T-helper 2 cell treated with Interferon-gamma antibody and Interleukin-4, amounts not matched to agents 5 μg/mL and 100 μg/mL, for 36 hours (primary cell): ENCODE measurements at regions not wholly inside any gene's neighbourhood (a gene's known extent, or its start where the extent isn't known, plus 50 kb on each side); places are given as distances from the start of the nearest gene placed in this dataset.

Experiments used
- DNase-seq: peaks from one replicate; pipeline ENCODE4 v3.0.0; 2021; ENCODE audit warnings: low spot score
- H3K27ac Mint-ChIP-seq: one replicate; pipeline ENCODE4 v1.8.0; 2021; ENCODE audit warnings: mild to moderate bottlenecking, mixed read lengths
- H3K27me3 Mint-ChIP-seq: one replicate; pipeline ENCODE4 v1.8.0; 2021; ENCODE audit warnings: low read depth, mixed read lengths
- H3K36me3 Mint-ChIP-seq: one replicate; pipeline ENCODE4 v1.8.0; 2021; ENCODE audit warnings: low read depth, mixed read lengths
- H3K4me1 Mint-ChIP-seq: one replicate; pipeline ENCODE4 v1.8.0; 2021; ENCODE audit warnings: low read depth, mixed read lengths
- H3K4me3 Mint-ChIP-seq: one replicate; pipeline ENCODE4 v1.8.0; 2022; ENCODE audit warnings: mild to moderate bottlenecking, moderate library complexity, mixed read lengths
- H3K9me3 Mint-ChIP-seq: one replicate; pipeline ENCODE4 v1.8.0; 2021; ENCODE audit warnings: mixed read lengths

- H3K36me3 Mint-ChIP-seq: no peaks in the 10 kb centered on the region
- H3K4me3 Mint-ChIP-seq: no peak overlapping the region
- H3K9me3 Mint-ChIP-seq: no peaks in the 10 kb centered on the region
- no peaks in the 10 kb centered on the region for H3K4me1 Mint-ChIP-seq
- H3K27ac Mint-ChIP-seq: no peak overlapping the region
- no peak for DNase-seq
- no peaks in the 10 kb centered on the region for H3K27me3 Mint-ChIP-seq
Measured at GRCh38 chr5:82809420-82810143, 267.6 kb downstream of the TMEM167A start.

GRCh38 chr5:82808960-82809359 lies 268.2 kb downstream of the TMEM167A start:
- H3K9me3 Mint-ChIP-seq: no peaks in the 10 kb centered on the region
- H3K27me3 Mint-ChIP-seq: no peaks in the 10 kb centered on the region
- no peaks in the 10 kb centered on the region for H3K36me3 Mint-ChIP-seq
- no peak for DNase-seq
- H3K4me3 Mint-ChIP-seq: no peak overlapping the region
- no peaks in the 10 kb centered on the region for H3K4me1 Mint-ChIP-seq
- H3K27ac Mint-ChIP-seq: no peak overlapping the region

GRCh38 chr5:82807021-82807420 lies 270.2 kb downstream of the TMEM167A start:
- Mint-ChIP-seq H3K27ac (no peak overlapping the region), H3K4me3 (no peak overlapping the region), H3K9me3 (no peaks in the 10 kb centered on the region), H3K27me3 (no peaks in the 10 kb centered on the region), H3K4me1 (no peaks in the 10 kb centered on the region), H3K36me3 (no peaks in the 10 kb centered on the region)
- no peak for DNase-seq

- Mint-ChIP-seq H3K4me3 (no peak overlapping the region), H3K9me3 (no peaks in the 10 kb centered on the region), H3K27ac (no peak overlapping the region), H3K4me1 (no peaks in the 10 kb centered on the region), H3K27me3 (no peaks in the 10 kb centered on the region), H3K36me3 (no peaks in the 10 kb centered on the region)
- DNase-seq: no peak
Measured at GRCh38 chr5:82806513-82806912, 270.7 kb downstream of the TMEM167A start.

- Mint-ChIP-seq H3K27ac (no peak overlapping the region), H3K36me3 (no peaks in the 10 kb centered on the region)
- no peak for DNase-seq
Measured at GRCh38 chr5:82804155-82804690, 273.0 kb downstream of the TMEM167A start.

GRCh38 chr5:82802954-82803353 lies 274.2 kb downstream of the TMEM167A start:
- no peaks in the 10 kb centered on the region for H3K36me3 Mint-ChIP-seq

More at GRCh38 chr5:82804155-82804690, 273.0 kb downstream of the TMEM167A start:
- Mint-ChIP-seq H3K4me1 (no peaks in the 10 kb centered on the region), H3K4me3 (no peak overlapping the region), H3K9me3 (no peaks in the 10 kb centered on the region), H3K27me3 (no peaks in the 10 kb centered on the region)

GRCh38 chr5:82800826-82801225 lies 276.4 kb downstream of the TMEM167A start:
- H3K4me3 Mint-ChIP-seq: no peak overlapping the region
- H3K27me3 Mint-ChIP-seq: peaks cover 4% of the 10 kb centered on the region
- H3K36me3 Mint-ChIP-seq: no peaks in the 10 kb centered on the region
- no peaks in the 10 kb centered on the region for H3K9me3 Mint-ChIP-seq
- no peak for DNase-seq
- no peaks in the 10 kb centered on the region for H3K4me1 Mint-ChIP-seq
- no peak overlapping the region for H3K27ac Mint-ChIP-seq

More at GRCh38 chr5:82802954-82803353, 274.2 kb downstream of the TMEM167A start:
- no peak for DNase-seq
- H3K9me3 Mint-ChIP-seq: no peaks in the 10 kb centered on the region
- H3K27me3 Mint-ChIP-seq: peaks cover 4% of the 10 kb centered on the region
- H3K4me1 Mint-ChIP-seq: no peaks in the 10 kb centered on the region
- no peak overlapping the region for H3K27ac Mint-ChIP-seq
- no peak overlapping the region for H3K4me3 Mint-ChIP-seq

GRCh38 chr5:82799361-82800077 lies 277.7 kb downstream of the TMEM167A start:
- H3K4me3 Mint-ChIP-seq: no peak overlapping the region
- no peaks in the 10 kb centered on the region for H3K4me1 Mint-ChIP-seq
- no peaks in the 10 kb centered on the region for H3K36me3 Mint-ChIP-seq
- H3K9me3 Mint-ChIP-seq: no peaks in the 10 kb centered on the region
- no peak overlapping the region for H3K27ac Mint-ChIP-seq
- DNase-seq: no peak
- peaks cover 4% of the 10 kb centered on the region for H3K27me3 Mint-ChIP-seq

GRCh38 chr5:82798676-82799075 lies 278.5 kb downstream of the TMEM167A start:
- peaks cover 4% of the 10 kb centered on the region for H3K27me3 Mint-ChIP-seq
- H3K4me1 Mint-ChIP-seq: no peaks in the 10 kb centered on the region
- H3K27ac Mint-ChIP-seq: no peak overlapping the region
- no peak for DNase-seq
- no peaks in the 10 kb centered on the region for H3K9me3 Mint-ChIP-seq
- H3K4me3 Mint-ChIP-seq: no peak overlapping the region
- no peaks in the 10 kb centered on the region for H3K36me3 Mint-ChIP-seq

GRCh38 chr5:82796643-82797416 lies 280.4 kb downstream of the TMEM167A start:
- Mint-ChIP-seq H3K4me1 (no peaks in the 10 kb centered on the region), H3K4me3 (no peak overlapping the region), H3K27ac (no peak overlapping the region), H3K36me3 (no peaks in the 10 kb centered on the region), H3K9me3 (no peaks in the 10 kb centered on the region), H3K27me3 (peaks cover 4% of the 10 kb centered on the region)
- DNase-seq: no peak

GRCh38 chr5:82794876-82795275 lies 282.3 kb downstream of the TMEM167A start:
- H3K4me3 Mint-ChIP-seq: no peak overlapping the region
- peaks cover 5% of the 10 kb centered on the region for H3K9me3 Mint-ChIP-seq
- no peak for DNase-seq
- H3K27me3 Mint-ChIP-seq: peaks cover 4% of the 10 kb centered on the region
- H3K27ac Mint-ChIP-seq: no peak overlapping the region
- H3K36me3 Mint-ChIP-seq: no peaks in the 10 kb centered on the region
- H3K4me1 Mint-ChIP-seq: no peaks in the 10 kb centered on the region

GRCh38 chr5:82793808-82794419 lies 283.3 kb downstream of the TMEM167A start:
- Mint-ChIP-seq H3K27me3 (peaks cover 3% of the 10 kb centered on the region), H3K4me3 (no peak overlapping the region), H3K4me1 (no peaks in the 10 kb centered on the region), H3K27ac (no peak overlapping the region), H3K36me3 (no peaks in the 10 kb centered on the region), H3K9me3 (peaks cover 5% of the 10 kb centered on the region)
- DNase-seq: peak; percentile 7

- Mint-ChIP-seq H3K9me3 (peaks cover 5% of the 10 kb centered on the region), H3K27ac (no peak overlapping the region), H3K4me1 (no peaks in the 10 kb centered on the region), H3K4me3 (no peak overlapping the region), H3K36me3 (no peaks in the 10 kb centered on the region), H3K27me3 (no peaks in the 10 kb centered on the region)
- DNase-seq: no peak
Measured at GRCh38 chr5:82792096-82792495, 285.1 kb downstream of the TMEM167A start.
